Endothelial cell of umbilical vein (primary cell): ENCODE measurements at regions not wholly inside any gene's neighbourhood (a gene's known extent, or its start where the extent isn't known, plus 50 kb on each side); places are given as distances from the start of the nearest gene placed in this dataset.

Experiments used
- CTCF ChIP-seq, 2 donors: IDR thresholded peaks; 1 replicate in 1 of 2; 2 replicates in 1 of 2; pipeline ENCODE4 v1.5.1; 2011; ENCODE audit warnings: low read length in 2 of 2, mild to moderate bottlenecking in 2 of 2, moderate library complexity in 2 of 2, control low read depth in 1 of 2, inconsistent platforms in 1 of 2, low read depth in 1 of 2; ENCODE audit not compliant: insufficient read depth in 1 of 2; ENCODE audit errors: extremely low read depth in 1 of 2
- EZH2 ChIP-seq: IDR thresholded peaks from 2 replicates; pipeline ENCODE4 v1.6.1; 2012; ENCODE audit warnings: borderline replicate concordance, low read depth, mild to moderate bottlenecking, moderate library complexity, low read length, inconsistent platforms; ENCODE audit not compliant: severe bottlenecking
- FOS ChIP-seq: IDR thresholded peaks from 2 replicates; pipeline ENCODE4 v1.6.1; 2011; ENCODE audit warnings: mild to moderate bottlenecking, low read length, moderate library complexity, borderline replicate concordance; ENCODE audit not compliant: insufficient read depth
- JUN ChIP-seq: IDR thresholded peaks from 2 replicates; pipeline ENCODE4 v1.6.1; 2011; ENCODE audit warnings: borderline replicate concordance, low read depth; ENCODE audit not compliant: insufficient read length, insufficient read depth
- MAX ChIP-seq: IDR thresholded peaks from 2 replicates; pipeline ENCODE4 v1.6.1; 2011; ENCODE audit not compliant: insufficient read depth, insufficient read length
- MYC ChIP-seq: IDR thresholded peaks from one replicate; pipeline ENCODE4 v1.6.1; 2011; ENCODE audit warnings: mild to moderate bottlenecking, low read depth, low read length
- POLR2A ChIP-seq: IDR thresholded peaks from 2 replicates; pipeline ENCODE4 v1.6.1; 2012; ENCODE audit warnings: low read depth, mild to moderate bottlenecking, control low read depth, low read length
- POLR2AphosphoS5 ChIP-seq: IDR thresholded peaks from 2 replicates; pipeline ENCODE4 v1.6.1; 2012; ENCODE audit warnings: low read depth, mild to moderate bottlenecking, control low read depth, low read length, moderate library complexity; ENCODE audit not compliant: insufficient read depth

GRCh38 chr11:134633276-134633675, 221.2 kb upstream of the B3GAT1 start:
- no peak for TF ChIP-seq CTCF (IDR thresholded peaks at IDR 0.05; ENCODE audit: extremely low read depth in 1 of 2, insufficient read depth in 1 of 2, low read depth in 1 of 2, low read length in 2 of 2)
- no peak for TF ChIP-seq POLR2A
- no peak for TF ChIP-seq EZH2
- TF ChIP-seq MYC, result no peak
- TF ChIP-seq MAX, result no peak
- no peak for TF ChIP-seq FOS
- TF ChIP-seq POLR2AphosphoS5, result no peak
- no peak for TF ChIP-seq JUN
